H9 (cell line): ENCODE measurements at regions not wholly inside any gene's neighbourhood (a gene's known extent, or its start where the extent isn't known, plus 50 kb on each side); places are given as distances from the start of the nearest gene placed in this dataset.

Experiments used
- DNase-seq: peaks from one replicate; pipeline ENCODE4 v3.0.0-alpha.2; 2017
- H2AFZ ChIP-seq: one replicate; pipeline ENCODE4 v1.6.1; 2013; ENCODE audit warnings: mild to moderate bottlenecking, low read length, control low read depth, moderate library complexity
- H2AK5ac ChIP-seq: 2 replicates; pipeline ENCODE4 v1.6.1; 2013; ENCODE audit warnings: low read length, control low read depth, mixed read lengths; ENCODE audit not compliant: insufficient read length
- H2BK120ac ChIP-seq: one replicate; pipeline ENCODE4 v1.6.1; 2013; ENCODE audit warnings: low read depth, mild to moderate bottlenecking, low read length, control low read depth, inconsistent platforms; ENCODE audit not compliant: poor library complexity, severe bottlenecking
- H2BK12ac ChIP-seq: 2 replicates; pipeline ENCODE4 v1.6.1; 2013; ENCODE audit warnings: low read length, control low read depth, mixed read lengths, low read depth; ENCODE audit not compliant: insufficient read length
- H2BK15ac ChIP-seq: 2 replicates; pipeline ENCODE4 v1.6.1; 2013; ENCODE audit warnings: low read depth, low read length, control low read depth
- H2BK20ac ChIP-seq: one replicate; pipeline ENCODE4 v1.6.1; 2013; ENCODE audit warnings: low read depth, mild to moderate bottlenecking, low read length, control low read depth, inconsistent platforms; ENCODE audit not compliant: poor library complexity, severe bottlenecking
- H2BK5ac ChIP-seq: 2 replicates; pipeline ENCODE4 v1.6.1; 2013; ENCODE audit warnings: low read length, control low read depth, mixed read lengths; ENCODE audit not compliant: insufficient read length
- H3K14ac ChIP-seq: 2 replicates; pipeline ENCODE4 v1.6.1; 2013; ENCODE audit warnings: low read length, control low read depth; ENCODE audit not compliant: insufficient read depth
- H3K18ac ChIP-seq: 2 replicates; pipeline ENCODE4 v1.6.1; 2013; ENCODE audit warnings: low read depth, mild to moderate bottlenecking, mixed read lengths, low read length, control low read depth; ENCODE audit not compliant: insufficient read length
- H3K23ac ChIP-seq: 2 replicates; pipeline ENCODE4 v1.6.1; 2013; ENCODE audit warnings: low read length, control low read depth, mixed read lengths, low read depth; ENCODE audit not compliant: insufficient read length
- H3K23me2 ChIP-seq: 2 replicates; pipeline ENCODE4 v1.6.1; 2013; ENCODE audit warnings: low read depth, mild to moderate bottlenecking, mixed read lengths, low read length, control low read depth; ENCODE audit not compliant: insufficient read length, poor library complexity, severe bottlenecking
- H3K27ac ChIP-seq: 2 replicates; pipeline ENCODE4 v1.5.1; 2013; ENCODE audit warnings: low read length, control low read depth, mixed read lengths, low read depth; ENCODE audit not compliant: insufficient read length
- H3K27me3 ChIP-seq: 2 replicates; pipeline ENCODE4 v1.6.1; 2013; ENCODE audit warnings: low read length, control low read depth, inconsistent platforms; ENCODE audit not compliant: insufficient read depth
- H3K4ac ChIP-seq: 2 replicates; pipeline ENCODE4 v1.6.1; 2013; ENCODE audit warnings: low read depth, mild to moderate bottlenecking, control low read depth, inconsistent platforms, low read length, moderate library complexity
- H3K4me1 ChIP-seq: 2 replicates; pipeline ENCODE4 v1.6.1; 2013; ENCODE audit warnings: low read length, control low read depth, inconsistent platforms; ENCODE audit not compliant: insufficient read depth
- H3K4me2 ChIP-seq: 2 replicates; pipeline ENCODE4 v1.6.1; 2013; ENCODE audit warnings: low read length, control low read depth, mixed read lengths; ENCODE audit not compliant: insufficient read length, insufficient read depth
- H3K56ac ChIP-seq: 2 replicates; pipeline ENCODE4 v1.6.1; 2013; ENCODE audit warnings: low read depth, mild to moderate bottlenecking, mixed read lengths, low read length, control low read depth; ENCODE audit not compliant: insufficient read length
- H3K79me1 ChIP-seq: 2 replicates; pipeline ENCODE4 v1.6.1; 2013; ENCODE audit warnings: low read depth, mild to moderate bottlenecking, moderate library complexity, low read length, control low read depth, inconsistent platforms; ENCODE audit not compliant: insufficient read depth, poor library complexity, severe bottlenecking
- H3K79me2 ChIP-seq: 2 replicates; pipeline ENCODE4 v1.6.1; 2013; ENCODE audit warnings: low read length, control low read depth, inconsistent platforms; ENCODE audit not compliant: insufficient read depth
- H3K9ac ChIP-seq: 2 replicates; pipeline ENCODE4 v1.6.1; 2013; ENCODE audit warnings: low read length, control low read depth, mixed read lengths; ENCODE audit not compliant: insufficient read length; ENCODE audit errors: extremely low read depth
- H3K9me3 ChIP-seq: one replicate; pipeline ENCODE4 v1.6.1; 2013; ENCODE audit warnings: low read depth, low read length, inconsistent platforms; ENCODE audit not compliant: control insufficient read depth
- H3T11ph ChIP-seq: one replicate; pipeline ENCODE4 v1.6.1; 2013; ENCODE audit warnings: mild to moderate bottlenecking, low read length, control low read depth, inconsistent platforms
- H4K20me1 ChIP-seq: one replicate; pipeline ENCODE4 v1.6.1; 2013; ENCODE audit not compliant: control insufficient read depth, insufficient read length, insufficient read depth
- H4K5ac ChIP-seq: 2 replicates; pipeline ENCODE4 v1.6.1; 2013; ENCODE audit warnings: low read depth, mild to moderate bottlenecking, mixed read lengths, low read length, control low read depth; ENCODE audit not compliant: insufficient read length
- H4K8ac ChIP-seq: replicated peaks from 2 replicates; pipeline ENCODE4 v1.6.1; 2013; ENCODE audit warnings: low read length, control low read depth, mixed read lengths, low read depth; ENCODE audit not compliant: insufficient read length
- H4K91ac ChIP-seq: 2 replicates; pipeline ENCODE4 v1.6.1; 2013; ENCODE audit warnings: low read depth, mild to moderate bottlenecking, moderate library complexity, mixed read lengths, low read length, control low read depth; ENCODE audit not compliant: insufficient read length
- H3K27ac Mint-ChIP-seq, 3 experiments: 2 replicates in 2 of 3; 3 replicates in 1 of 3; pipeline ENCODE4 v1.8.0; 2020 to 2021; ENCODE audit warnings: mixed read lengths in 3 of 3, mild to moderate bottlenecking in 1 of 3, moderate library complexity in 1 of 3
- H3K27me3 Mint-ChIP-seq: 2 replicates; pipeline ENCODE4 v1.8.0; 2021; ENCODE audit warnings: low read depth, mild to moderate bottlenecking, moderate library complexity, mixed read lengths
- H3K36me3 Mint-ChIP-seq, 3 experiments: 2 replicates in 2 of 3; 3 replicates in 1 of 3; pipeline ENCODE4 v1.8.0; 2020 to 2021; ENCODE audit warnings: low read depth in 3 of 3, mixed read lengths in 3 of 3; ENCODE audit not compliant: insufficient read depth in 1 of 3
- H3K4me1 Mint-ChIP-seq, 2 experiments: 2 replicates each; pipeline ENCODE4 v1.8.0; 2020; ENCODE audit warnings: mixed read lengths in 2 of 2
- H3K4me3 Mint-ChIP-seq, 2 experiments: 2 replicates in 1 of 2; 3 replicates in 1 of 2; pipeline ENCODE4 v1.8.0; 2020 to 2021; ENCODE audit warnings: mild to moderate bottlenecking in 2 of 2, mixed read lengths in 2 of 2, moderate library complexity in 1 of 2
- H3K9me3 Mint-ChIP-seq, 2 experiments: 2 replicates in 1 of 2; 3 replicates in 1 of 2; pipeline ENCODE4 v1.8.0; 2020; ENCODE audit warnings: mild to moderate bottlenecking in 2 of 2, mixed read lengths in 2 of 2, moderate library complexity in 1 of 2
- CTCF ChIP-seq: fragments of 200-600 bp; sonication (generic); conservative IDR thresholded peaks from 3 replicates; pipeline ENCODE4 v1.8.0; 2021; ENCODE audit warnings: antibody characterized with exemption, mild to moderate bottlenecking
- WGBS: extraction: QIAGEN DNeasy Blood & Tissue Kit; methylation state at CpG from one replicate; pipeline ENCODE4 v1.1.7; 2013; ENCODE audit warnings: missing lambda C conversion rate, low lambda C conversion rate, mixed read lengths; ENCODE audit not compliant: insufficient read length; ENCODE audit errors: extremely low coverage; 5-methylcytosine and 5-hydroxymethylcytosine counted together

- Mint-ChIP-seq H3K27ac (no peak overlapping the region), H3K9me3 (peaks cover 5% of the 10 kb centered on the region in 2 experiments; a peak in 3 of 5 replicates), H3K36me3 (peaks cover 0 to 3% (median 0%) of the 10 kb centered on the region in 3 experiments; a peak in 2 of 7 replicates), H3K4me1 (no peaks in the 10 kb centered on the region), H3K4me3 (no peak overlapping the region), H3K27me3 (0 out of 2 replicates have a peak, but pooled peaks cover 1% of the 10 kb centered on the region)
- H2AK5ac ChIP-seq: no peak overlapping the region
- no peaks in the 10 kb centered on the region for H3K9me3 ChIP-seq
- no peaks in the 10 kb centered on the region for H4K20me1 ChIP-seq
- H3K18ac ChIP-seq: no peak overlapping the region
- no peak overlapping the region for H4K5ac ChIP-seq
- no peak overlapping the region for H3K4me2 ChIP-seq
- H3T11ph ChIP-seq: no peak overlapping the region
- WGBS: no CpG with 5 or more reads among the region's 4 CpGs
- H2BK15ac ChIP-seq: no peak overlapping the region
- H2BK5ac ChIP-seq: no peak overlapping the region
- no peak overlapping the region for H2AFZ ChIP-seq
- H3K27ac ChIP-seq: no peak overlapping the region
- H3K79me2 ChIP-seq: no peaks in the 10 kb centered on the region
- no peaks in the 10 kb centered on the region for H3K79me1 ChIP-seq
- no peak overlapping the region for H4K8ac ChIP-seq
- H2BK12ac ChIP-seq: no peak overlapping the region
- no peak overlapping the region for H3K23ac ChIP-seq
- no peaks in the 10 kb centered on the region for H3K27me3 ChIP-seq
- H4K91ac ChIP-seq: no peak overlapping the region
- H3K9ac ChIP-seq: no peak overlapping the region
- no peaks in the 10 kb centered on the region for H3K23me2 ChIP-seq
- H3K4me1 ChIP-seq: no peaks in the 10 kb centered on the region
- no peak overlapping the region for H2BK20ac ChIP-seq
- no peak overlapping the region for H3K14ac ChIP-seq
- H2BK120ac ChIP-seq: no peak overlapping the region
- H3K4ac ChIP-seq: no peak overlapping the region
- H3K56ac ChIP-seq: no peak overlapping the region
- no peak for DNase-seq
- TF ChIP-seq CTCF: no peak
These were observed 421.4 kb upstream of the ID4 start for GRCh38 chr6:19415605-19416326.
